C4-2B (cell line): ENCODE measurements at regions not wholly inside any gene's neighbourhood (a gene's known extent, or its start where the extent isn't known, plus 50 kb on each side); places are given as distances from the start of the nearest gene placed in this dataset.
"Not testable (repeated sequence)": the region's sequence is repeated elsewhere in the genome, so short reads cannot be mapped to it uniquely, and the experiment has no call there.

ENCODE experiments used
- H3K27ac ChIP-seq: fragments of 450-650 bp; 2 replicates; pipeline ENCODE4 v1.5.1; 2017
- ZFX ChIP-seq: fragments of 450-650 bp; IDR thresholded peaks from 2 replicates; pipeline ENCODE4 v1.6.1; 2017
- TF ChIP-seq, protein P1 (sequence below): fragments of 450-650 bp; conservative IDR thresholded peaks from 2 replicates; pipeline ENCODE4 v1.5.1; 2017; ENCODE audit warnings: mild to moderate bottlenecking

DNA sequence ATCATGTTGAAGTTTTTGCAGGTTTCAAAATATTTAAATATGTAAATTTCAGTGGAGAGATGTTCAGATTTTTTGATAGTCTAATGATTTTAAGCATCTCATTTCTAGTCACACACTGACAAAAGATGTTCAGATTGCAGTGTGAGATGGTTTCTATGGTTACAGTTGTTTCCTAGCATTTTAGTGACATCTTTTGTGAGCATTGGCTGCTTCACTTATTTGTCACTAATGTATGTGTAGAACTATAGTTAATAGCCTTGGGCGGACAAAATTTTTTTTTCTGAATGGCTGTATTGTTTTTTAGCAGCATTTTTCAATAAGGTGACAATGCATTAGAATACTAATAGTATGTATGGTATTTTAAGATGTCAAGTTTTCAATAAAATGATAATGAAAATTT is 315.6 kb upstream of the PRKD1 start:
- no peak for TF ChIP-seq ZFX
- TF ChIP-seq, protein P1, sequence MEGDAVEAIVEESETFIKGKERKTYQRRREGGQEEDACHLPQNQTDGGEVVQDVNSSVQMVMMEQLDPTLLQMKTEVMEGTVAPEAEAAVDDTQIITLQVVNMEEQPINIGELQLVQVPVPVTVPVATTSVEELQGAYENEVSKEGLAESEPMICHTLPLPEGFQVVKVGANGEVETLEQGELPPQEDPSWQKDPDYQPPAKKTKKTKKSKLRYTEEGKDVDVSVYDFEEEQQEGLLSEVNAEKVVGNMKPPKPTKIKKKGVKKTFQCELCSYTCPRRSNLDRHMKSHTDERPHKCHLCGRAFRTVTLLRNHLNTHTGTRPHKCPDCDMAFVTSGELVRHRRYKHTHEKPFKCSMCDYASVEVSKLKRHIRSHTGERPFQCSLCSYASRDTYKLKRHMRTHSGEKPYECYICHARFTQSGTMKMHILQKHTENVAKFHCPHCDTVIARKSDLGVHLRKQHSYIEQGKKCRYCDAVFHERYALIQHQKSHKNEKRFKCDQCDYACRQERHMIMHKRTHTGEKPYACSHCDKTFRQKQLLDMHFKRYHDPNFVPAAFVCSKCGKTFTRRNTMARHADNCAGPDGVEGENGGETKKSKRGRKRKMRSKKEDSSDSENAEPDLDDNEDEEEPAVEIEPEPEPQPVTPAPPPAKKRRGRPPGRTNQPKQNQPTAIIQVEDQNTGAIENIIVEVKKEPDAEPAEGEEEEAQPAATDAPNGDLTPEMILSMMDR, result no peak
- H3K27ac ChIP-seq, result no peak overlapping the region

DNA sequence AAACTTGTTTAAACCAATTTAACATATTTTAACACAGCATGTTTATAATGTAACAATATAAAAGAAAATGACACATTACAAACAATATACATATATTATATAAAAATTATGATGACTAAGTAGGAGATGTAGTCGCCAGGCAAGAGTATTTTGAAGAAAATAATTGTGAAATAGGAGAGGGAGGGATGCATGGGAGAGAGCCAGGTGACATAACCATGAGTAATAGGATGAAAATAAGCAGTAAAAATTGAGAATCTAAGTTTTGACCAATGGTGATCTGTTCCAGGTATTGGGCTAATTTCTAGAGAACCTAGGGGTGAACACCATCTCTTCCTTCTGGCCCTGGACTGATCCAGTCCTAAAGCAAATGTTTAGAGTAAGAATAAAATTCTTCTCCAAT is 315.2 kb upstream of the G2E3 start:
- no peak for TF ChIP-seq ZFX
- TF ChIP-seq, protein P1, result no peak

DNA sequence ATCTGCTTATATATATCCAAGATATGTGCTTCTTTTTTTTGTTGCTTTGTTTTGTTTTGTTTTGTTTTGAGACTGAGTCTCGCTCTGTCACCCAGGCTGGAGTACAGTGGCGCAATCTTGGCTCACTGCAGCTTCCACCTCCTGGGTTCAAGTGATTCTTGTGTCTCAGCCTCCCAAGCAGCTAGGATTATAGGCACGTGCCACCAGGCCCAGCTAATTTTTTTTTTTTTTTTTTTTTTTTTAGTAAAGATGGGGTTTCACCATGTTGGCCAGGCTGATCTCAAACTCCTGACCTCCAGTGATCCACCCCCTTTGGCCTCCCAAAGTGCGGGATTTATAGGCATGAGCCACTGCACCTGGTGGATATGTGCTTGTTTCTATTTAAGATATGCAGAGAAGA is 314.6 kb upstream of the G2E3 start:
- not testable (repeated sequence) for H3K27ac ChIP-seq

More for the DNA sequence above, 315.2 kb upstream of the G2E3 start:
- no peak overlapping the region for H3K27ac ChIP-seq

DNA sequence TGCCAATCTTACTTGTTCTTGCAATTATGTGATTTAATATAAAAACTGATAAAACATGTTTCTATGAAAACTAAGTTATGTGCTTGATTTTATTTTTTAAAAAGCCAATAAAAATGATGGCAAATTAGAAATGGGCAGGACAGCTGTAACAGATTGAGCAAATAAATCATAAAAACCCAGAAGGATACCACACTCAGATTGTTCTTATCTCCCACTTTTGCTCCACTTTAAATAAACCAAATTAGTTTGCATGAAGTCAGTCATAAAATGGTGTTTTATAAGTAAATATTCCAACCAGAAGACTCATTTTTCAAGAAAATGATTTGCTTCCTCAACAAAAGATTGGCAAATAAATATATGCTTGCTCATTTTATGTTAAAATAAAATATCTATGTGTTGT is 307.9 kb upstream of the G2E3 start:
- H3K27ac ChIP-seq, result no peak overlapping the region
- TF ChIP-seq ZFX, result no peak
- TF ChIP-seq, protein P1, result no peak

DNA sequence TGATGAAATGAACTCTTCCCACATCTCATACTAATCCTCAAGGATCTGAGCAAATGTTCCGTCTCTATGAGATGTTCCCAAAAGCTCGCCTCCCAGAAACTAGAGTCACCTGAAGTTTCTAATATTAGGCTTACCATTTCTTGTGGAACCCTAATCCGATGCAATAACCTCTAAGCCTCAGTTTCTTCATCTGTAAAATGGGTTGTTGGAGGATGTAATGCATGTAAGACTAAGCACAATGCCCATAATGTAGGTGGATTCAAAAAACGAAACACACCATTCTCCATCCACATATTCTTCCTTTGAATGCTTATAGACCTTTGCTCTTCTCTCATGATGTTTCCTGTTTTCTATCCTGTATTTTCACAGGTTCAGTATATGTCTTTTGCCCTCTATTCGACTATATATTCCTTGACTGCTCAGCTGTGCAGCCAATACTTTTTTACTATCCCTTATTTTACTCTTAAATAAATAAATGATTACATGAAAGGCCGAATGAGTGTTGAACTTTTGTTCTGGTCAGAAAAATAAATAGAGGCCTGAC is 307.3 kb upstream of the G2E3 start:
- TF ChIP-seq, protein P1, result no peak
- no peak for TF ChIP-seq ZFX

DNA sequence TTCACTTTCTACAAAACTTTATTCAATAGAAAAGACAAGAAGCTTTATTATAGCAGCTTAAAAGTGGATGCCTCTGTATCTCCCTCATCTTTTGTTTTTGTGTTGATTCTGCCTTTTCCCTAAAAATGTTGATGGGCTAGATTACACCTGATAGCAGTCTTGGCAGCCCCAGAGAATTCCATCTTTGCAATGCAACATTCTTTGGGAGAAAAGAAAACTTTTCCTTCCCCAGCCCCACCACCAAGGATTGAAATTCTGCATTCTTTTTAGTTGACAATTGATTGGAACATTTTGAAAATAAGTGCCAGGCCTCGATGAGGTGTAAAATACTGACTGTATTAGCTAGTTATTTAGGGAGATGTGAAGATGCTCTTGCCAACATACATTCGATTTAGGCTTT is 306.8 kb upstream of the G2E3 start:
- no peak overlapping the region for H3K27ac ChIP-seq
- TF ChIP-seq, protein P1, result no peak
- no peak for TF ChIP-seq ZFX

More for the DNA sequence above, 307.3 kb upstream of the G2E3 start:
- no peak overlapping the region for H3K27ac ChIP-seq

DNA sequence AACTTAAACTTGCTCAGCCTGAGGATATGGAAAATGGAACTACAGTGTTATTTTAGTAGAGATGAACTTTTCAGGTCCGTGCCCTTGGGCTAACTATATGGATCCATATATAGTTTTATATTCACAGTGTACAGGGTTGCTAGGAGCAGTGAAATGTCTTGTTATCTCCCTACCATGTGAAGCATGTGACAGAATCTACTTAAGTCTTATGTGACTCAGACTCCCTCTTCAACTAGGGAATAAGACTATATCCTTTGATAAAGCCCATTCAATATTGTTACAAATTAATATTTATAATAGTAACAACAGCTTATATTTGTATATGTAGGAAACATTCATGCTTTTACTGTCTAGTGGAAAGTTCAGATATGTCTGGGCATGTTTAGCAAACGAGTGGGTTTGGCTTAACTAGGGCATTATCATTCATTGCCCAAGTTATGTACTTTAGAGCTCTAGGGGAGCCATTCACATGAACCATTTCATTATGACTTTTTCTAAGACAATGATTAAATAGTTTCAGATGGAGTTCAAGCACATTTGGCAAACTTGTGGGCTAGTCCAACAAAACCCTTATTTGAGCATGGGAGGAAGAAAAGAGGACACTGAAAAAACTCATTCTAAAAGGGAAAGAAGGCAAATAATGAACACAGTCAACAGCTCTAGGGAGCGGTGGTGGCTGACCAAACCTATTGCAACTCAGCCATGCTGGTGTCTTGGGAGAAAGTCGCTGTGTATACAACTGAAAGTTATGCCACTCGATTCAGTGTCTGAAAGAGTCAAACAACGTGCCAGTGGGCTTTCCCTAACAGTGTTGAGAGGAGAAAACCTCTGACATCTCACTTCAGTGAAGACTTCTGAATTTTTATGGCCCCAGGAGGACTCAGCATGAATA is 305.9 kb upstream of the G2E3 start:
- TF ChIP-seq ZFX, result no peak
- TF ChIP-seq, protein P1, result no peak
- no peak overlapping the region for H3K27ac ChIP-seq
